T-helper 17 cell (primary cell): ENCODE measurements at regions not wholly inside any gene's neighbourhood (a gene's known extent, or its start where the extent isn't known, plus 50 kb on each side); places are given as distances from the start of the nearest gene placed in this dataset.

Source experiments
- ATAC-seq: fragments of 150-1000 bp; cut with Tn5 transposase; 2 replicates; pipeline ENCODE4 v1.10.0; 2021; ENCODE audit warnings: mild to moderate bottlenecking, moderate library complexity
- DNase-seq, 3 donors: peaks; one replicate each; pipeline versions ENCODE4 v3.0.0 to v3.0.0-alpha.2; 2020 to 2021
- H3K9me3 ChIP-seq: one replicate; pipeline ENCODE4 v1.7.0; 2013; ENCODE audit warnings: low read length, mild to moderate bottlenecking; ENCODE audit not compliant: control insufficient read depth, poor library complexity, severe bottlenecking
- H3K27ac Mint-ChIP-seq: one replicate; pipeline ENCODE4 v1.8.0; 2022; ENCODE audit warnings: mild to moderate bottlenecking, moderate library complexity, mixed read lengths
- H3K27me3 Mint-ChIP-seq: one replicate; pipeline ENCODE4 v1.8.0; 2022; ENCODE audit warnings: mixed read lengths
- H3K36me3 Mint-ChIP-seq: one replicate; pipeline ENCODE4 v1.8.0; 2022; ENCODE audit warnings: low read depth, mixed read lengths
- H3K4me1 Mint-ChIP-seq: one replicate; pipeline ENCODE4 v1.8.0; 2022; ENCODE audit warnings: mild to moderate bottlenecking, mixed read lengths
- H3K4me3 Mint-ChIP-seq: one replicate; pipeline ENCODE4 v1.8.0; 2022; ENCODE audit warnings: mild to moderate bottlenecking, moderate library complexity, mixed read lengths

DNA sequence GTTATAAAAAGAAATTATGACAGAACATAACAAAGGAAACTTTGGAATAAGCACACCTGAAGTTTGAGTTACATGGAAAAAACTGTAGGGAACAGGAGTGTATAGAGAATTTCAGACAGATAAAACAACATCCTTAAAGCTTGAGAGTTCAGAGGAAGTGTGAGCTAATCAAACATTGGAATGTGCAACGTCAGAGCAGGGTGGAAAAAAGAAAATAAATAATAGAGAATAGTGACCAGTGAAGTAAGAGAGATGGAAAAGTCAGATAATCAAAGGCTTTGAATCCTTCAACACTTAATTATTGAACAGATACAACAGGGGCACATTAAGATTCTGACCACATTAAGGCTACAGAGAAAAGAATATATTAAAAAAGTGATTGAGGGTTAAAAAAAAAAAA is 128.5 kb upstream of the CDH10 start:
- H3K27me3 Mint-ChIP-seq = no peaks in the 10 kb centered on the region
- H3K9me3 ChIP-seq = no peaks in the 10 kb centered on the region
- ATAC-seq (no peak), DNase-seq (no peak)
- no peaks in the 10 kb centered on the region for H3K36me3 Mint-ChIP-seq
- no peak overlapping the region for H3K27ac Mint-ChIP-seq
- H3K4me1 Mint-ChIP-seq = no peaks in the 10 kb centered on the region
- H3K4me3 Mint-ChIP-seq = no peak overlapping the region

DNA sequence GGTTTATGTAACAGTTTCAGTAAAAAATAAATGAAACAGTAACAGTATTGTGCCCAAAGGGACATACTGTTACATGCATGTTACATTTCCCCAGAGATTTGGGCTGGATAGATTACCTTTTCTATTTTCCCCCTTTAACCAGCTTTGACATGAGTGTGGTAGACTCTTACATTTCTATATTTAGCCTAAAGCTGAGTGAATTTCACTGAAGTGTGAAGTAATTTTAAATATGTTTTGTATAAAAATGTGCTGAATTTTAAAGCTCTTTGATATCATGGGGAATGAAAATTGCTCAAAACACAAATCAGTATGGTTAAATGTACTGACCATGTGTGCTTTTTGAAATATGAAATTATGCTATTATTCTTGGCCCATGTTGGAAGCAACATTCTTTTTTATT is 122.3 kb upstream of the CDH10 start:
- H3K27ac Mint-ChIP-seq = no peak overlapping the region
- H3K4me1 Mint-ChIP-seq = no peaks in the 10 kb centered on the region
- H3K36me3 Mint-ChIP-seq = no peaks in the 10 kb centered on the region
- no peak overlapping the region for H3K4me3 Mint-ChIP-seq
- ATAC-seq (no peak), DNase-seq (no peak)
- H3K9me3 ChIP-seq = no peaks in the 10 kb centered on the region
- no peaks in the 10 kb centered on the region for H3K27me3 Mint-ChIP-seq

GRCh38 chr5:24765219-24765618 is 120.4 kb upstream of the CDH10 start:
- Mint-ChIP-seq H3K4me1 (no peaks in the 10 kb centered on the region), H3K36me3 (no peaks in the 10 kb centered on the region), H3K27ac (no peak overlapping the region), H3K4me3 (no peak overlapping the region), H3K27me3 (no peaks in the 10 kb centered on the region)
- no peaks in the 10 kb centered on the region for H3K9me3 ChIP-seq
- ATAC-seq (no peak), DNase-seq (no peak)

DNA sequence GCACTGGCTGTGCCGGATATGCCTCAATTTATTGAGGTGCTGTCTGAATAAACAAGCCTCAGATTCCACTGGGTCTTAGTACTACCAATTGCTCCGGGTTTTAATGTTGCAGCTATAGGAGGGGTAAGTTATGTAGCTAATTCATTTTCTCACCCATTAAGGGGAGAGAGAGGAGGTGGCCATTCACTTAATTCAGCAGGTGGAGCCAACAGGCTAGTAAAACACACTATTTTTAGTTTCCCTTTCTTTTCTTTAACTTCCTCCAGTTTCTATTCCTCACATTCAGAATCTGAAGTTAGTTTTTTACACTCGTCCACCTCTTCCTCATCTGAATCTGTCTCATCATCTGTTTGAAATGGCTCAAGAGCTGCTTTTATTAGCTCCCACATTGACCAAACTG is 105.6 kb upstream of the CDH10 start:
- no peak overlapping the region for H3K4me3 Mint-ChIP-seq
- DNase-seq = no peak
- no peak for ATAC-seq
- no peaks in the 10 kb centered on the region for H3K9me3 ChIP-seq
- no peaks in the 10 kb centered on the region for H3K27me3 Mint-ChIP-seq
- no peaks in the 10 kb centered on the region for H3K36me3 Mint-ChIP-seq
- no peak overlapping the region for H3K27ac Mint-ChIP-seq
- no peaks in the 10 kb centered on the region for H3K4me1 Mint-ChIP-seq

DNA sequence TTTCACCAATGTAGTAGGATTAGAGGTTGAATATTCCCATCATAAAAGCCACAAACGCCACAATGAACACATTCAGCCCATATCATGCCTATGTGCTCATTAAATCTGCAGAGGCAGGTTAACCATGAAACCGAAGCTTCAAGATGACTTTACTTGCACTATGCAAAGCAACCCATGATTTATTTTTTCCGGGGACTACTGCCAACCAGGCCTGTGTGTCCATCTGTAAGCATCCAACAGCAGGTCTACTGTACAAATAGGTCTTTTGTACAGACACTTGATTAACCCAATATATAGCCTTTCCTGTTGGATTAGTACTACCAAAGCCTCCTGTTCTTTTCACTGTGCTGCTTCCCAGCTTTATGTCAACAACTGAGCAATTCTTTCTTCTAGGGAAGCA is 104.9 kb upstream of the CDH10 start:
- DNase-seq (no peak), ATAC-seq (no peak)
- H3K4me3 Mint-ChIP-seq = no peak overlapping the region
- no peaks in the 10 kb centered on the region for H3K4me1 Mint-ChIP-seq
- no peaks in the 10 kb centered on the region for H3K36me3 Mint-ChIP-seq
- H3K27ac Mint-ChIP-seq = no peak overlapping the region
- no peaks in the 10 kb centered on the region for H3K9me3 ChIP-seq
- no peaks in the 10 kb centered on the region for H3K27me3 Mint-ChIP-seq

- H3K27ac Mint-ChIP-seq = no peak overlapping the region
- H3K36me3 Mint-ChIP-seq = no peaks in the 10 kb centered on the region
- H3K27me3 Mint-ChIP-seq = no peaks in the 10 kb centered on the region
- no peak for DNase-seq
- no peaks in the 10 kb centered on the region for H3K4me1 Mint-ChIP-seq
- no peaks in the 10 kb centered on the region for H3K9me3 ChIP-seq
- ATAC-seq = no peak
- no peak overlapping the region for H3K4me3 Mint-ChIP-seq
These were observed 102.5 kb upstream of the CDH10 start for GRCh38 chr5:24747327-24747726.

GRCh38 chr5:24742334-24742733 is 97.6 kb upstream of the CDH10 start:
- Mint-ChIP-seq H3K36me3 (no peaks in the 10 kb centered on the region), H3K4me1 (no peaks in the 10 kb centered on the region), H3K4me3 (no peak overlapping the region), H3K27ac (no peak overlapping the region), H3K27me3 (no peaks in the 10 kb centered on the region)
- H3K9me3 ChIP-seq = no peaks in the 10 kb centered on the region
- no peak for ATAC-seq
- no peak for DNase-seq

DNA sequence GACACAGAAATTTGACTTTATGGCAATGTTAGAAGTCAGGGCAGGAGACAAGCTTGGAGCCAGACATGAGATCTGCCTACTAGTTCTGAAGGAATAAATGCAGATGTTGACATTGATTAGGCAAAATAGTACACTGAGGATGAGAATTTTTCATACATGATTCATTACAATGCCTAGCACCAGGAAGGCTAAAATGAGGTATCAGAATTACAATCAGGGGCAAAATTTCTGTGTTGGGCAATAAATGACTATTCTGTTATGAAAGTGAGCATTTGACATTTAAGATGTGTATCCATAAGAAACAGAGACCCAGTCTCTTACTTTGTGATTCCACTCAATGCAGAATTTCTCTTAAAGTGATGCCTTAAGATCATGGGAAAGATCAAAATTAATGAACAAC is 92.4 kb upstream of the CDH10 start:
- Mint-ChIP-seq H3K4me1 (no peaks in the 10 kb centered on the region), H3K27me3 (no peaks in the 10 kb centered on the region), H3K27ac (no peak overlapping the region), H3K4me3 (no peak overlapping the region), H3K36me3 (no peaks in the 10 kb centered on the region)
- ATAC-seq (no peak), DNase-seq (no peak)
- no peaks in the 10 kb centered on the region for H3K9me3 ChIP-seq

- no peak overlapping the region for H3K4me3 Mint-ChIP-seq
- H3K9me3 ChIP-seq = no peaks in the 10 kb centered on the region
- H3K27ac Mint-ChIP-seq = no peak overlapping the region
- ATAC-seq = no peak
- no peaks in the 10 kb centered on the region for H3K36me3 Mint-ChIP-seq
- no peaks in the 10 kb centered on the region for H3K4me1 Mint-ChIP-seq
- no peak for DNase-seq
- H3K27me3 Mint-ChIP-seq = no peaks in the 10 kb centered on the region
These were observed 90.5 kb upstream of the CDH10 start for GRCh38 chr5:24735284-24735683.

- Mint-ChIP-seq H3K27ac (no peak overlapping the region), H3K4me3 (no peak overlapping the region), H3K36me3 (no peaks in the 10 kb centered on the region), H3K27me3 (no peaks in the 10 kb centered on the region), H3K4me1 (no peaks in the 10 kb centered on the region)
- no peaks in the 10 kb centered on the region for H3K9me3 ChIP-seq
- ATAC-seq (no peak), DNase-seq (no peak)
These were observed 87.4 kb upstream of the CDH10 start for GRCh38 chr5:24732184-24732583.

GRCh38 chr5:24720743-24721142 is 76.0 kb upstream of the CDH10 start:
- ATAC-seq (no peak), DNase-seq (no peak)
- no peaks in the 10 kb centered on the region for H3K9me3 ChIP-seq
- no peak overlapping the region for H3K4me3 Mint-ChIP-seq
- H3K4me1 Mint-ChIP-seq = no peaks in the 10 kb centered on the region
- no peaks in the 10 kb centered on the region for H3K36me3 Mint-ChIP-seq
- no peaks in the 10 kb centered on the region for H3K27me3 Mint-ChIP-seq
- H3K27ac Mint-ChIP-seq = no peak overlapping the region

- no peak overlapping the region for H3K27ac Mint-ChIP-seq
- ATAC-seq (no peak), DNase-seq (no peak)
- no peaks in the 10 kb centered on the region for H3K27me3 Mint-ChIP-seq
- no peaks in the 10 kb centered on the region for H3K4me1 Mint-ChIP-seq
- H3K4me3 Mint-ChIP-seq = no peak overlapping the region
- no peaks in the 10 kb centered on the region for H3K36me3 Mint-ChIP-seq
- no peaks in the 10 kb centered on the region for H3K9me3 ChIP-seq
These were observed 70.0 kb upstream of the CDH10 start for GRCh38 chr5:24714746-24715145.

GRCh38 chr5:24712947-24713346 is 68.2 kb upstream of the CDH10 start:
- H3K9me3 ChIP-seq = no peaks in the 10 kb centered on the region
- ATAC-seq = no peak
- Mint-ChIP-seq H3K36me3 (no peaks in the 10 kb centered on the region), H3K4me3 (no peak overlapping the region), H3K27ac (no peak overlapping the region), H3K4me1 (no peaks in the 10 kb centered on the region), H3K27me3 (no peaks in the 10 kb centered on the region)
- DNase-seq = no peak

- Mint-ChIP-seq H3K27me3 (no peaks in the 10 kb centered on the region), H3K4me3 (no peak overlapping the region), H3K36me3 (no peaks in the 10 kb centered on the region), H3K4me1 (no peaks in the 10 kb centered on the region), H3K27ac (no peak overlapping the region)
- no peak for DNase-seq
- no peak for ATAC-seq
- no peaks in the 10 kb centered on the region for H3K9me3 ChIP-seq
These were observed 67.3 kb upstream of the CDH10 start for GRCh38 chr5:24712047-24712446.

DNA sequence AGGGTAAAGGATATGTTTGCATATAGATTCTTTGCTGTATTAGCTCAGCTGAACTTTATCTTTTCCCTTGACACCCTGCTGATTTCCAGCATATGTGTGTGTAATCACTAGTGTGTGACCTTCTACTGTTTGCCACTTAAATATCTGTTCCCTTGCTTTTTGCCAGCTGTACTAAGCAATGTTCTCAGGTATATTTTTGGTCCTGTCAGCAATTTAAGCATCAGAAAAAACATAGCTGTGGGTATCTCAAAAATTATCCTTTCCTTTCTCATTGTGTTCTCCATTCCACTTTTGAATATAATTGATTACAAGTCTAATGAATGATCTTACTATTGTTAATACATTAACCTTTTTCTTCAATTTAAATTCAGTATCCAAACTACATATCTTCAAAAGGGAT is 59.2 kb upstream of the CDH10 start:
- Mint-ChIP-seq H3K4me3 (no peak overlapping the region), H3K4me1 (no peaks in the 10 kb centered on the region), H3K36me3 (no peaks in the 10 kb centered on the region), H3K27ac (no peak overlapping the region), H3K27me3 (no peaks in the 10 kb centered on the region)
- no peaks in the 10 kb centered on the region for H3K9me3 ChIP-seq
- no peak for DNase-seq
- no peak for ATAC-seq
